ENCODE measurements at regions not wholly inside any gene's neighbourhood (a gene's known extent, or its start where the extent isn't known, plus 50 kb on each side); places are given as distances from the start of the nearest gene placed in this dataset.

DNA sequence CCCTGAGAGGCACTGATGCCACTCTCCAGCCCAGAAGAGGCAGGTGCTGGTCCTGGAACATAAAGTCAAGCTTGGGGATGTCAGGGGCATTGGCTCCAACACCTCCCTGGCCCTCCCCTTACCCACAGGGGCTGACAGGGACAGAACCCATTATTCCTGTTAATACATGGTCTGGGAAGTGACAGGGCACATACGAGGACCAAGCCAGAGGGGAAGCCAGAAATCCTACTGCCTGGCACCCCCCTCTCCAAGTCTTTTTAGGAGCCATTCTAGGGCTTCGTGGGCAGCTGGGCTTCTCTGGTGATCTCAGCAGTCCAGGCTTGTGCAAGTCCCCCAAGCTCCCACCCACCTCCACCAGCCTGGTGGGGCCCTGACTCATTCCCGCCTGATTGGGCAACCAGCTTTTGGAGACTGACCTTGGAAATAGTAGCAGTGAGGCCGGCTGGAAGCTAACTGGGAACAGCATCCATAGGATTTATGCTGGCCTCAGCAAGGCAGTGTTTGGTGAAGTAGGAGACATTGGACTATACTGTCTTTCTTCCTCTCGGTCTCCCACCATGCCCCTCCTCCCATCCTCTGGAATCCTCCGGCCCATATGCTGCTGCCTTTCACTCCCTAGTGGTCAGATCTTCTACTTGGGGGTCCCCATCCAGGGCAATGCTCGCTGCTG lies 86.4 kb upstream of the HK2 start:
- TF ChIP-seq POLR2A (IDR thresholded peaks at IDR 0.05; ENCODE audit: extremely low read depth, insufficient read length) (no peak), CTCF (IDR thresholded peaks at IDR 0.05; ENCODE audit: low read depth, low read length) (no peak), MYC (IDR thresholded peaks at IDR 0.05; ENCODE audit: low read depth, low read length) (no peak)
- TF ChIP-seq, protein P1, sequence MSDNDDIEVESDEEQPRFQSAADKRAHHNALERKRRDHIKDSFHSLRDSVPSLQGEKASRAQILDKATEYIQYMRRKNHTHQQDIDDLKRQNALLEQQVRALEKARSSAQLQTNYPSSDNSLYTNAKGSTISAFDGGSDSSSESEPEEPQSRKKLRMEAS (IDR thresholded peaks at IDR 0.05; ENCODE audit: low read depth, low read length): no peak

Measured in NB4 (cell line).